ENCODE measurements at regions not wholly inside any gene's neighbourhood (a gene's known extent, or its start where the extent isn't known, plus 50 kb on each side); places are given as distances from the start of the nearest gene placed in this dataset.

GRCh38 chr4:81571105-81571504, 99.4 kb upstream of the RASGEF1B start:
- Histone ChIP-seq H3K36me3 (no peaks in the 10 kb centered on the region), H3K27me3 (no peaks in the 10 kb centered on the region), H3K4me3 (no peak overlapping the region), H3K27ac (no peak overlapping the region), H3K9me3 (no peaks in the 10 kb centered on the region), H3K4me1 (no peaks in the 10 kb centered on the region), H3K9ac (ENCODE audit: low read depth in 2 of 2, low read length in 2 of 2) (no peak overlapping the region)
- intact Hi-C loops (cut with DNase I) = no loop called here
- TF ChIP-seq CTCF (IDR thresholded peaks at IDR 0.05) = no peak
- no peak for DNase-seq

- no peak for TF ChIP-seq CTCF (IDR thresholded peaks at IDR 0.05)
- Histone ChIP-seq H3K9me3 (no peaks in the 10 kb centered on the region), H3K27me3 (no peaks in the 10 kb centered on the region), H3K4me3 (no peak overlapping the region), H3K4me1 (no peaks in the 10 kb centered on the region), H3K36me3 (no peaks in the 10 kb centered on the region), H3K27ac (peak overlapping the region; percentile 73), H3K9ac (ENCODE audit: low read depth in 2 of 2, low read length in 2 of 2) (peak overlapping the region in 1 of 2 donors; percentile 66)
- intact Hi-C loops (cut with DNase I) = loop anchor here (10.0 kb wide), 1 partner anchor 91 kb away; the partner anchor contains the start of gene RASGEF1B
- no peak for DNase-seq
These were observed 94.5 kb upstream of the RASGEF1B start for GRCh38 chr4:81566161-81566591.

- Histone ChIP-seq H3K27ac (peak overlapping the region; percentile 73), H3K36me3 (no peaks in the 10 kb centered on the region), H3K4me3 (no peak overlapping the region), H3K9me3 (no peaks in the 10 kb centered on the region), H3K27me3 (no peaks in the 10 kb centered on the region), H3K9ac (ENCODE audit: low read depth in 2 of 2, low read length in 2 of 2) (peak overlapping the region; percentile 30 to 66), H3K4me1 (no peaks in the 10 kb centered on the region)
- peak; percentile 85 for DNase-seq
- intact Hi-C loops (cut with DNase I) = loop anchor here (10.0 kb wide), 1 partner anchor 91 kb away; the partner anchor contains the start of gene RASGEF1B
- TF ChIP-seq CTCF (IDR thresholded peaks at IDR 0.05) = no peak
These were observed 93.6 kb upstream of the RASGEF1B start for GRCh38 chr4:81565142-81565870.

GRCh38 chr4:81564025-81564424, 92.3 kb upstream of the RASGEF1B start:
- no peaks in the 10 kb centered on the region for H3K9me3 ChIP-seq
- H3K9ac ChIP-seq (ENCODE audit: low read depth in 2 of 2, low read length in 2 of 2) = no peak overlapping the region
- no peak overlapping the region for H3K4me3 ChIP-seq
- no peaks in the 10 kb centered on the region for H3K27me3 ChIP-seq
- no peaks in the 10 kb centered on the region for H3K4me1 ChIP-seq
- no peaks in the 10 kb centered on the region for H3K36me3 ChIP-seq
- TF ChIP-seq CTCF (IDR thresholded peaks at IDR 0.05) = no peak
- intact Hi-C loops (cut with DNase I) = loop anchor here (10.0 kb wide), 1 partner anchor 89 kb away; the partner anchor contains the start of gene RASGEF1B
- no peak for DNase-seq
- H3K27ac ChIP-seq = no peak overlapping the region

GRCh38 chr4:81562093-81562492, 90.4 kb upstream of the RASGEF1B start:
- H3K4me1 ChIP-seq = no peaks in the 10 kb centered on the region
- no peak for TF ChIP-seq CTCF (IDR thresholded peaks at IDR 0.05)
- H3K36me3 ChIP-seq = no peaks in the 10 kb centered on the region
- H3K9me3 ChIP-seq = no peaks in the 10 kb centered on the region
- no peak overlapping the region for H3K27ac ChIP-seq
- H3K4me3 ChIP-seq = no peak overlapping the region
- H3K9ac ChIP-seq (ENCODE audit: low read depth in 2 of 2, low read length in 2 of 2) = no peak overlapping the region
- no peak for DNase-seq
- no peaks in the 10 kb centered on the region for H3K27me3 ChIP-seq
- intact Hi-C loops (cut with DNase I) = loop anchor here (10.0 kb wide), 1 partner anchor 87 kb away; the partner anchor contains the start of gene RASGEF1B

Data from colonic mucosa (tissue), 4 donors.